HepG2 (cell line): ENCODE measurements at regions not wholly inside any gene's neighbourhood (a gene's known extent, or its start where the extent isn't known, plus 50 kb on each side); places are given as distances from the start of the nearest gene placed in this dataset.

ENCODE experiments used
- IKZF4 ChIP-seq: sonication (generic); formaldehyde crosslinking; IDR thresholded peaks from 2 replicates; pipeline ENCODE4 v1.5.1; 2020; ENCODE audit warnings: borderline replicate concordance, mild to moderate bottlenecking, low read depth, missing genetic modification reagents; ENCODE audit errors: not compliant biosample characterization
- ZC3H13 ChIP-seq: sonication (generic); formaldehyde crosslinking; IDR thresholded peaks from 2 replicates; pipeline ENCODE4 v1.8.1; 2023; ENCODE audit warnings: mild to moderate bottlenecking, missing genetic modification reagents, moderate library complexity
- ZFP36 ChIP-seq: fragments of 150-350 bp; IDR thresholded peaks from 2 replicates; pipeline ENCODE4 v1.6.1; 2018; ENCODE audit warnings: borderline replicate concordance, low read length, low read depth; ENCODE audit not compliant: partially characterized antibody
- ZNF124 ChIP-seq: sonication (generic); formaldehyde crosslinking; IDR thresholded peaks from 2 replicates; pipeline ENCODE4 v1.4.0; 2020; ENCODE audit warnings: missing genetic modification reagents
- ZNF292 ChIP-seq: sonication (generic); formaldehyde crosslinking; IDR thresholded peaks from 2 replicates; pipeline ENCODE4 v1.8.1; 2022; ENCODE audit warnings: mild to moderate bottlenecking, low read depth, missing genetic modification reagents, borderline replicate concordance
- ZNF644 ChIP-seq: IDR thresholded peaks from 2 replicates; pipeline ENCODE4 v1.6.1; 2016; ENCODE audit warnings: low read depth
- ZNF777 ChIP-seq: sonication (generic); formaldehyde crosslinking; IDR thresholded peaks from 2 replicates; pipeline ENCODE4 v1.4.0; 2020; ENCODE audit warnings: missing genetic modification reagents
- ZNF841 ChIP-seq: sonication (generic); formaldehyde crosslinking; IDR thresholded peaks from 2 replicates; pipeline ENCODE4 v1.8.1; 2023; ENCODE audit warnings: missing genetic modification reagents, borderline replicate concordance
- TF ChIP-seq, protein P1 (sequence below): IDR thresholded peaks from 2 replicates; pipeline ENCODE4 v1.6.1; 2016; ENCODE audit warnings: low read depth, missing genetic modification reagents, missing compliant biosample characterization
- TF ChIP-seq, protein P2 (sequence below): sonication (generic); formaldehyde crosslinking; IDR thresholded peaks from 2 replicates; pipeline ENCODE4 v1.4.0; 2020; ENCODE audit warnings: missing genetic modification reagents
- TF ChIP-seq, protein P3 (sequence below): sonication (generic); formaldehyde crosslinking; IDR thresholded peaks from 2 replicates; pipeline ENCODE4 v1.5.0; 2020; ENCODE audit warnings: mild to moderate bottlenecking, missing genetic modification reagents, borderline replicate concordance

DNA sequence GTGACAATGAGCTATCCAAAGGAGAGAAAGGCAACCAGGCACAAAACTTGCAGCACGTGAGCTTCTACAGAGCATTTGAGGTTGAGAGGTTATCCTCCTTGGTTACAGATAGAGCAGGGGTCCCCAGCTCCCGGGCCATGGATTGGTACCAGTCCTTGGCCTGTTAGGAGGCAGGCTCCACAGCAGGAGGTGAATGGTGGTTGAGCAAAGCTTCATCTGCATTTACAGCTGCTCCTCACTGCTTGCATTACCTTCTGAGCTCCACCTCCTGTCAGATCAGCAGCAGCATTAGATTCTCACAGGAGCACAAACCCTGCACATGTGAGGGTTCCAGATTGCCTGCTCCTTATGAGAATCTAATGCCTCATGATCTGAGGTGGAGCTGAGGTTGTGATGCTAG, 57.8 kb upstream of the ST8SIA3 start (continued):
- TF ChIP-seq, protein P1, sequence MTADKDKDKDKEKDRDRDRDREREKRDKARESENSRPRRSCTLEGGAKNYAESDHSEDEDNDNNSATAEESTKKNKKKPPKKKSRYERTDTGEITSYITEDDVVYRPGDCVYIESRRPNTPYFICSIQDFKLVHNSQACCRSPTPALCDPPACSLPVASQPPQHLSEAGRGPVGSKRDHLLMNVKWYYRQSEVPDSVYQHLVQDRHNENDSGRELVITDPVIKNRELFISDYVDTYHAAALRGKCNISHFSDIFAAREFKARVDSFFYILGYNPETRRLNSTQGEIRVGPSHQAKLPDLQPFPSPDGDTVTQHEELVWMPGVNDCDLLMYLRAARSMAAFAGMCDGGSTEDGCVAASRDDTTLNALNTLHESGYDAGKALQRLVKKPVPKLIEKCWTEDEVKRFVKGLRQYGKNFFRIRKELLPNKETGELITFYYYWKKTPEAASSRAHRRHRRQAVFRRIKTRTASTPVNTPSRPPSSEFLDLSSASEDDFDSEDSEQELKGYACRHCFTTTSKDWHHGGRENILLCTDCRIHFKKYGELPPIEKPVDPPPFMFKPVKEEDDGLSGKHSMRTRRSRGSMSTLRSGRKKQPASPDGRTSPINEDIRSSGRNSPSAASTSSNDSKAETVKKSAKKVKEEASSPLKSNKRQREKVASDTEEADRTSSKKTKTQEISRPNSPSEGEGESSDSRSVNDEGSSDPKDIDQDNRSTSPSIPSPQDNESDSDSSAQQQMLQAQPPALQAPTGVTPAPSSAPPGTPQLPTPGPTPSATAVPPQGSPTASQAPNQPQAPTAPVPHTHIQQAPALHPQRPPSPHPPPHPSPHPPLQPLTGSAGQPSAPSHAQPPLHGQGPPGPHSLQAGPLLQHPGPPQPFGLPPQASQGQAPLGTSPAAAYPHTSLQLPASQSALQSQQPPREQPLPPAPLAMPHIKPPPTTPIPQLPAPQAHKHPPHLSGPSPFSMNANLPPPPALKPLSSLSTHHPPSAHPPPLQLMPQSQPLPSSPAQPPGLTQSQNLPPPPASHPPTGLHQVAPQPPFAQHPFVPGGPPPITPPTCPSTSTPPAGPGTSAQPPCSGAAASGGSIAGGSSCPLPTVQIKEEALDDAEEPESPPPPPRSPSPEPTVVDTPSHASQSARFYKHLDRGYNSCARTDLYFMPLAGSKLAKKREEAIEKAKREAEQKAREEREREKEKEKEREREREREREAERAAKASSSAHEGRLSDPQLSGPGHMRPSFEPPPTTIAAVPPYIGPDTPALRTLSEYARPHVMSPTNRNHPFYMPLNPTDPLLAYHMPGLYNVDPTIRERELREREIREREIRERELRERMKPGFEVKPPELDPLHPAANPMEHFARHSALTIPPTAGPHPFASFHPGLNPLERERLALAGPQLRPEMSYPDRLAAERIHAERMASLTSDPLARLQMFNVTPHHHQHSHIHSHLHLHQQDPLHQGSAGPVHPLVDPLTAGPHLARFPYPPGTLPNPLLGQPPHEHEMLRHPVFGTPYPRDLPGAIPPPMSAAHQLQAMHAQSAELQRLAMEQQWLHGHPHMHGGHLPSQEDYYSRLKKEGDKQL (CRISPR knock-in tag) = no peak
- TF ChIP-seq ZNF841 (no peak), ZNF777 (CRISPR knock-in tag) (no peak), ZC3H13 (no peak), ZNF124 (CRISPR knock-in tag) (no peak), ZNF292 (no peak), ZNF644 (CRISPR knock-in tag) (no peak), IKZF4 (CRISPR knock-in tag) (no peak), ZFP36 (no peak)
- TF ChIP-seq, protein P2, sequence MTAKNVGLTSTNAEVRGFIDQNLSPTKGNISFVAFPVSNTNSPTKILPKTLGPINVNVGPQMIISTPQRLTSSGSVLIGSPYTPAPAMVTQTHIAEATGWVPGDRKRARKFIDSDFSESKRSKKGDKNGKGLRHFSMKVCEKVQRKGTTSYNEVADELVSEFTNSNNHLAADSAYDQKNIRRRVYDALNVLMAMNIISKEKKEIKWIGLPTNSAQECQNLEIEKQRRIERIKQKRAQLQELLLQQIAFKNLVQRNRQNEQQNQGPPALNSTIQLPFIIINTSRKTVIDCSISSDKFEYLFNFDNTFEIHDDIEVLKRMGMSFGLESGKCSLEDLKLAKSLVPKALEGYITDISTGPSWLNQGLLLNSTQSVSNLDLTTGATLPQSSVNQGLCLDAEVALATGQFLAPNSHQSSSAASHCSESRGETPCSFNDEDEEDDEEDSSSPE = no peak
- TF ChIP-seq, protein P3, sequence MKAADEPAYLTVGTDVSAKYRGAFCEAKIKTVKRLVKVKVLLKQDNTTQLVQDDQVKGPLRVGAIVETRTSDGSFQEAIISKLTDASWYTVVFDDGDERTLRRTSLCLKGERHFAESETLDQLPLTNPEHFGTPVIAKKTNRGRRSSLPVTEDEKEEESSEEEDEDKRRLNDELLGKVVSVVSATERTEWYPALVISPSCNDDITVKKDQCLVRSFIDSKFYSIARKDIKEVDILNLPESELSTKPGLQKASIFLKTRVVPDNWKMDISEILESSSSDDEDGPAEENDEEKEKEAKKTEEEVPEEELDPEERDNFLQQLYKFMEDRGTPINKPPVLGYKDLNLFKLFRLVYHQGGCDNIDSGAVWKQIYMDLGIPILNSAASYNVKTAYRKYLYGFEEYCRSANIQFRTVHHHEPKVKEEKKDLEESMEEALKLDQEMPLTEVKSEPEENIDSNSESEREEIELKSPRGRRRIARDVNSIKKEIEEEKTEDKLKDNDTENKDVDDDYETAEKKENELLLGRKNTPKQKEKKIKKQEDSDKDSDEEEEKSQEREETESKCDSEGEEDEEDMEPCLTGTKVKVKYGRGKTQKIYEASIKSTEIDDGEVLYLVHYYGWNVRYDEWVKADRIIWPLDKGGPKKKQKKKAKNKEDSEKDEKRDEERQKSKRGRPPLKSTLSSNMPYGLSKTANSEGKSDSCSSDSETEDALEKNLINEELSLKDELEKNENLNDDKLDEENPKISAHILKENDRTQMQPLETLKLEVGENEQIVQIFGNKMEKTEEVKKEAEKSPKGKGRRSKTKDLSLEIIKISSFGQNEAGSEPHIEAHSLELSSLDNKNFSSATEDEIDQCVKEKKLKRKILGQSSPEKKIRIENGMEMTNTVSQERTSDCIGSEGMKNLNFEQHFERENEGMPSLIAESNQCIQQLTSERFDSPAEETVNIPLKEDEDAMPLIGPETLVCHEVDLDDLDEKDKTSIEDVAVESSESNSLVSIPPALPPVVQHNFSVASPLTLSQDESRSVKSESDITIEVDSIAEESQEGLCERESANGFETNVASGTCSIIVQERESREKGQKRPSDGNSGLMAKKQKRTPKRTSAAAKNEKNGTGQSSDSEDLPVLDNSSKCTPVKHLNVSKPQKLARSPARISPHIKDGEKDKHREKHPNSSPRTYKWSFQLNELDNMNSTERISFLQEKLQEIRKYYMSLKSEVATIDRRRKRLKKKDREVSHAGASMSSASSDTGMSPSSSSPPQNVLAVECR (CRISPR knock-in tag) = no peak
